Posterior cingulate gyrus (tissue), 11 donors: ENCODE measurements at regions not wholly inside any gene's neighbourhood (a gene's known extent, or its start where the extent isn't known, plus 50 kb on each side); places are given as distances from the start of the nearest gene placed in this dataset.
"Not testable (repeated sequence)": the region's sequence is repeated elsewhere in the genome, so short reads cannot be mapped to it uniquely, and the experiment has no call there.

ENCODE experiments used
- DNase-seq, 10 donors: peaks; one replicate each; pipeline versions ENCODE4 v3.0.0 to v3.0.0-alpha.2; 2020 to 2021; ENCODE audit warnings: mixed read lengths in 3 of 10
- intact Hi-C: fragments of 100-400 bp; cut with DNase I; formaldehyde crosslinking; loops from one replicate; pipeline ENCODE4 v1.15.1; 2023

- no peak for DNase-seq
- intact Hi-C loops = no loop called here
Measured at GRCh38 chr6:6746333-6746969, 157.9 kb downstream of the LY86 start.

- no peak for DNase-seq
- intact Hi-C loops = no loop called here
Measured at GRCh38 chr6:6746970-6747338, 158.4 kb downstream of the LY86 start.

GRCh38 chr6:6747371-6747770, 158.9 kb downstream of the LY86 start:
- DNase-seq = no peak
- intact Hi-C loops = no loop called here

GRCh38 chr6:6748001-6748400, 159.5 kb downstream of the LY86 start:
- DNase-seq = no peak
- intact Hi-C loops = no loop called here

- intact Hi-C loops = no loop called here
- peak in 8 of 10 donors; percentile 17 to 92 (median 56) for DNase-seq
Measured at GRCh38 chr6:6749702-6750491, 161.4 kb downstream of the LY86 start.

- intact Hi-C loops = no loop called here
- no peak for DNase-seq
Measured at GRCh38 chr6:6750594-6751265, 162.2 kb downstream of the LY86 start.

- intact Hi-C loops = no loop called here
- no peak for DNase-seq
Measured at GRCh38 chr6:6751266-6751596, 162.7 kb downstream of the LY86 start.

GRCh38 chr6:6751619-6752023, 163.1 kb downstream of the LY86 start:
- DNase-seq = no peak
- intact Hi-C loops = no loop called here

GRCh38 chr6:6752129-6752528, 163.6 kb downstream of the LY86 start:
- intact Hi-C loops = no loop called here
- DNase-seq = no peak

- intact Hi-C loops = no loop called here
- no peak for DNase-seq
Measured at GRCh38 chr6:6753301-6753700, 164.8 kb downstream of the LY86 start.

- no peak for DNase-seq
- intact Hi-C loops = no loop called here
Measured at GRCh38 chr6:6756526-6756925, 168.0 kb downstream of the LY86 start.

GRCh38 chr6:6758546-6758914, 170.0 kb downstream of the LY86 start:
- no peak for DNase-seq
- intact Hi-C loops = no loop called here

GRCh38 chr6:6758915-6759654, 170.6 kb downstream of the LY86 start:
- intact Hi-C loops = no loop called here
- peak in 2 of 10 donors; percentile 23 to 32 for DNase-seq

- DNase-seq = no peak
- intact Hi-C loops = no loop called here
Measured at GRCh38 chr6:6760002-6760401, 171.5 kb downstream of the LY86 start.

- intact Hi-C loops, DNase-seq: not testable (repeated sequence)
Measured at GRCh38 chr6:6762566-6762965, 174.0 kb downstream of the LY86 start.

- no peak for DNase-seq
- intact Hi-C loops = no loop called here
Measured at GRCh38 chr6:6764764-6765434, 176.4 kb downstream of the LY86 start.

- intact Hi-C loops = no loop called here
- DNase-seq = no peak
Measured at GRCh38 chr6:6766230-6766905, 177.8 kb downstream of the LY86 start.

- intact Hi-C loops = no loop called here
- DNase-seq = no peak
Measured at GRCh38 chr6:6769466-6769865, 180.9 kb downstream of the LY86 start.

- intact Hi-C loops = no loop called here
- DNase-seq = no peak
Measured at GRCh38 chr6:6771224-6771945, 182.9 kb downstream of the LY86 start.
